Duodenal mucosa (tissue), 2 donors: ENCODE measurements at regions not wholly inside any gene's neighbourhood (a gene's known extent, or its start where the extent isn't known, plus 50 kb on each side); places are given as distances from the start of the nearest gene placed in this dataset.
"Not testable (repeated sequence)": the region's sequence is repeated elsewhere in the genome, so short reads cannot be mapped to it uniquely, and the experiment has no call there.

Source experiments
- H3K27ac ChIP-seq: one replicate; pipeline ENCODE4 v1.7.0; 2013; ENCODE audit warnings: low read depth, low read length
- H3K27me3 ChIP-seq, 2 donors: one replicate each; pipeline ENCODE4 v1.7.0; 2013; ENCODE audit warnings: low read length in 2 of 2, control low read depth in 1 of 2; ENCODE audit not compliant: insufficient read depth in 2 of 2, control insufficient read depth in 1 of 2
- H3K36me3 ChIP-seq, 2 donors: one replicate each; pipeline ENCODE4 v1.7.0; 2013; ENCODE audit warnings: low read length in 2 of 2, control low read depth in 1 of 2; ENCODE audit not compliant: insufficient read depth in 2 of 2, control insufficient read depth in 1 of 2
- H3K4me1 ChIP-seq, 2 donors: one replicate each; pipeline ENCODE4 v1.7.0; 2013; ENCODE audit warnings: low read length in 2 of 2, control low read depth in 1 of 2; ENCODE audit not compliant: insufficient read depth in 2 of 2, control insufficient read depth in 1 of 2
- H3K4me3 ChIP-seq, 2 donors: one replicate each; pipeline ENCODE4 v1.7.0; 2013; ENCODE audit warnings: low read length in 2 of 2, low read depth in 1 of 2
- H3K9ac ChIP-seq, 2 donors: one replicate each; pipeline ENCODE4 v1.7.0; 2013; ENCODE audit warnings: low read length in 2 of 2, low read depth in 1 of 2
- H3K9me3 ChIP-seq, 2 donors: one replicate each; pipeline ENCODE4 v1.7.0; 2013; ENCODE audit warnings: low read length in 2 of 2, control low read depth in 1 of 2; ENCODE audit not compliant: control insufficient read depth in 1 of 2

DNA sequence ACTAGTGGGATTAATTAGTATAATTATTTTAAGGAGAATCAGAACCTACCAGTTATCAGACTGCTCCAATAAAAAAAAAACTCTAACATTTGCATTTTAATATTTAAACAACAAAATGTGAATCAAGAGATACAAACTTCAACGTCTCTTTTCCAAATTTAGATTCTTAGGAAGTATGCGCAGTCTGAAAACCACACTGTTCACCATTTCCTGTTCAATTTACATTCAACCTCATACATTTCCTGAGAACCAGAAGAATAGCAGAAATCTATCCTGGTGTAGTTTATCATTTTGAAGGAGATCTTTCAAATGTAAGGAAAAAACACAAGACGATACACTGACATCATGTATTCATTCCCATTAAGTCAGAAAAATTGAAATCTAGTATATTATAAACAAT is 869.2 kb downstream of the EFNA5 start:
- no peaks in the 10 kb centered on the region for H3K27me3 ChIP-seq
- H3K27ac ChIP-seq: no peak overlapping the region
- no peak overlapping the region for H3K9ac ChIP-seq
- H3K36me3 ChIP-seq: no peaks in the 10 kb centered on the region
- no peaks in the 10 kb centered on the region for H3K9me3 ChIP-seq
- no peaks in the 10 kb centered on the region for H3K4me1 ChIP-seq
- no peak overlapping the region for H3K4me3 ChIP-seq

DNA sequence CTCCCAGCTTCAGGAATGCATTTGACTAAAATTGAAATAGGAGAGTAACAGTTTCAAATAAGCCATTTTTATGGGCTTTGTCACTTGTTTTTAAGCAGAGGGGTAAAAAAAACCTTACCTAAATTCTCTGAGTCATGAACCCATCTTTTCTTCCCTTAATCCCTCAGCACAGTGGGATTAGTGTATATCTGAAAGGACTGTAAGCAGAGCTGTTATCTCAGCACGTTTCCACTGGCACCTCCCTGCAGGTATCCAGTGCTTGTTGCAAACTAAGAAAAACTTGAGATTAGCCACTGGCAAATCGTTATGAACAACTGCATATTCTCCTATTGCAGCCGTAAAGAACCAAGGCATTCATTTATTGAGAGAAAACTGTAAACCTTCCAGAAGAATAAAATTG is 872.7 kb downstream of the EFNA5 start:
- Histone ChIP-seq H3K27ac (no peak overlapping the region), H3K9me3 (no peaks in the 10 kb centered on the region), H3K9ac (no peak overlapping the region), H3K4me3 (no peak overlapping the region), H3K4me1 (no peaks in the 10 kb centered on the region), H3K36me3 (no peaks in the 10 kb centered on the region), H3K27me3 (no peaks in the 10 kb centered on the region)

- no peaks in the 10 kb centered on the region for H3K36me3 ChIP-seq
- H3K27me3 ChIP-seq: no peaks in the 10 kb centered on the region
- H3K9ac ChIP-seq: no peak overlapping the region
These were observed 874.7 kb downstream of the EFNA5 start for GRCh38 chr5:106796081-106796480.

GRCh38 chr5:106784846-106785245 is 885.9 kb downstream of the EFNA5 start:
- H3K36me3 ChIP-seq: no peaks in the 10 kb centered on the region
- no peak overlapping the region for H3K4me3 ChIP-seq
- no peaks in the 10 kb centered on the region for H3K4me1 ChIP-seq
- H3K27me3 ChIP-seq: no peaks in the 10 kb centered on the region
- no peak overlapping the region for H3K27ac ChIP-seq
- no peaks in the 10 kb centered on the region for H3K9me3 ChIP-seq
- H3K9ac ChIP-seq: no peak overlapping the region

More at GRCh38 chr5:106796081-106796480, 874.7 kb downstream of the EFNA5 start:
- Histone ChIP-seq H3K9me3 (no peaks in the 10 kb centered on the region), H3K27ac (no peak overlapping the region), H3K4me1 (no peaks in the 10 kb centered on the region), H3K4me3 (no peak overlapping the region)

DNA sequence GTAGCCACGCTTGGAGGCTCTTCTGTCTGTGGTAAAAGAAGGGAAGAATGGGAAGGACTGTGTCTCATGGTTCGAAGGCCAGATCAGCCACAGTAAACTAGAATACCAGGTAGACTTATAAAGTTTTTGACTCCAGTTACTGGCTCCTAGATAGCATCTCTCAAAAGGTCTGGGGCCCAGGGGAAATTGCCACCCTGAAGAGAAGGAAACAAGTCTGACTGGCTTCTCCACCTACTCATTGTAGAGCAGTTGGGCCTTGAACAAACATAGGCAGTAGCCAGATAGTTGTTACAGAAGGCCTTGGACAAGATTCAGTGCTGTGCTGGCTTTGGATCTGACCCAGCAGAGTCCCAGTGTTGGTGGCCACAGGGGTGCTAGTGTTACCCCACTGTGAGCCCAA is 890.4 kb downstream of the EFNA5 start:
- H3K27ac ChIP-seq: no peak overlapping the region
- H3K9ac ChIP-seq: no peak overlapping the region
- H3K4me3 ChIP-seq: no peak overlapping the region
- H3K9me3 ChIP-seq: no peaks in the 10 kb centered on the region
- H3K4me1 ChIP-seq: no peaks in the 10 kb centered on the region
- no peaks in the 10 kb centered on the region for H3K27me3 ChIP-seq
- H3K36me3 ChIP-seq: no peaks in the 10 kb centered on the region

DNA sequence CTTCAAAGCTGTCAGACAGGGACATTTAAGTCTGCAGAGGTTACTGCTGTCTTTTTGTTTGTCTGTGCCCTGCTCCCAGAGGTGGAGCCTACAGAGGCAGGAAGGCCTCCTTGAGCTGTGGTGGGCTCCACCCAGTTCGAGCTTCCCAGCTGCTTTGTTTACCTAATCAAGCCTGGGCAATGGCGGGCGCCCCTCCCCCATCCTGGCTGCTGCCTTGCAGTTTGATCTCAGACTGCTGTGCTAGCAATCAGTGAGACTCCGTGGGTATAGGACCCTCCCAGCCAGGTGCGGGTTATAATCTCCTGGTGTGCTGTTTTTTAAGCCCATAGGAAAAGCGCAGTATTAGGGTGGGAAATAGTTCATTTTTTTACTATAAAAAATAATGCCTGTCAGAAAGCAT is 894.2 kb downstream of the EFNA5 start:
- not testable (repeated sequence) for H3K27ac ChIP-seq, H3K4me3 ChIP-seq, H3K27me3 ChIP-seq, H3K9ac ChIP-seq, H3K36me3 ChIP-seq, H3K9me3 ChIP-seq, H3K4me1 ChIP-seq

DNA sequence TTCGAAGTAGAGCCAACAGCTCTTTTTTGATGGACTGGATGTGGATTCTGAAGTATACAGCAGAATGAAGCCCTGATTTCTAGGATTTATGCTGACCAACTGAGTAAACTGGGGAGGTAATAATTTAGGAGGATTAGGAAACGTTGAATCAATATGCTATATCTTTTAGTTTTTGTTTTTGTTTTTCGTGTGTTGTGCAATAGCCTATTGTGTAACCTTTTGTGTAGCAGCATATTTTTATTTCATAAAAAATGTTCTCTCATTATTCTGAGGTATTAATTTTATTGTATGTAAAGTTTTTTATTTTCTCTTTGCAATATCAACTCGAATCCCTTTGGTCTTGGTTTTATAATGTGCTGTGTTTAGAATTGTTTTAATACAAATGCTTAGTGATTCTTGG is 902.3 kb downstream of the EFNA5 start:
- H3K36me3 ChIP-seq: no peaks in the 10 kb centered on the region
- no peak overlapping the region for H3K27ac ChIP-seq
- H3K4me3 ChIP-seq: no peak overlapping the region
- no peak overlapping the region for H3K9ac ChIP-seq
- no peaks in the 10 kb centered on the region for H3K27me3 ChIP-seq
- no peaks in the 10 kb centered on the region for H3K4me1 ChIP-seq
- H3K9me3 ChIP-seq: no peaks in the 10 kb centered on the region

- Histone ChIP-seq H3K9ac (no peak overlapping the region), H3K4me3 (no peak overlapping the region), H3K27ac (no peak overlapping the region), H3K4me1 (no peaks in the 10 kb centered on the region), H3K27me3 (no peaks in the 10 kb centered on the region), H3K36me3 (no peaks in the 10 kb centered on the region), H3K9me3 (no peaks in the 10 kb centered on the region)
These were observed 903.8 kb downstream of the EFNA5 start for GRCh38 chr5:106766916-106767315.

GRCh38 chr5:106759581-106759980 is 911.2 kb downstream of the EFNA5 start:
- Histone ChIP-seq H3K4me1 (no peaks in the 10 kb centered on the region), H3K9ac (no peak overlapping the region), H3K4me3 (no peak overlapping the region), H3K9me3 (no peaks in the 10 kb centered on the region), H3K27me3 (no peaks in the 10 kb centered on the region), H3K36me3 (no peaks in the 10 kb centered on the region), H3K27ac (no peak overlapping the region)

GRCh38 chr5:106759152-106759551 is 911.6 kb downstream of the EFNA5 start:
- Histone ChIP-seq H3K9ac (no peak overlapping the region), H3K27ac (no peak overlapping the region), H3K27me3 (no peaks in the 10 kb centered on the region), H3K36me3 (no peaks in the 10 kb centered on the region), H3K4me1 (no peaks in the 10 kb centered on the region), H3K9me3 (no peaks in the 10 kb centered on the region), H3K4me3 (no peak overlapping the region)

DNA sequence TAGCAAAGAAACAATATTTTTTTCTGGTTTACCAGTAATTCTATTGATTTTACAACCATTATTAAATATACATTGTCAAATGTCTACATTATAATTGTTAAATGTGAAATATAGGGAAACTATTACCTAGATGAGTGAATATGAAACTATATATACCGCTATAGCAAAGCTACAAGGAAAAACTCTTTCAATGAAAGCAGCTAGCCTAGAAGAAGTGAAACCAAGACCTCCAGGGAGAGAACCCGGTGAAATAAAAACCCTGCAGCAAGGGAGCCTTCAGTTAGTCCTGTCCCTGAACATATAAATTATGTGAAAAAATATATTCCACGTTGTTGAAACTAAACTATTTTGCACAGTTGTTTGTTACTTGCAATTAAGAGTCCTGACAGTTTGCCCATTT is 913.1 kb downstream of the EFNA5 start:
- H3K27ac ChIP-seq: no peak overlapping the region
- no peak overlapping the region for H3K4me3 ChIP-seq
- no peaks in the 10 kb centered on the region for H3K27me3 ChIP-seq
- H3K9ac ChIP-seq: no peak overlapping the region
- no peaks in the 10 kb centered on the region for H3K36me3 ChIP-seq
- H3K9me3 ChIP-seq: no peaks in the 10 kb centered on the region
- H3K4me1 ChIP-seq: no peaks in the 10 kb centered on the region
